ENCODE measurements at regions not wholly inside any gene's neighbourhood (a gene's known extent, or its start where the extent isn't known, plus 50 kb on each side); places are given as distances from the start of the nearest gene placed in this dataset.

- DNase-seq, result no peak
These were observed 187.6 kb upstream of the CXXC4 start for GRCh38 chr4:104682311-104682710.

GRCh38 chr4:104693601-104694201 lies 199.0 kb upstream of the CXXC4 start:
- no peak for DNase-seq

GRCh38 chr4:104716584-104716983 lies 221.9 kb upstream of the CXXC4 start:
- no peak for DNase-seq

DNA sequence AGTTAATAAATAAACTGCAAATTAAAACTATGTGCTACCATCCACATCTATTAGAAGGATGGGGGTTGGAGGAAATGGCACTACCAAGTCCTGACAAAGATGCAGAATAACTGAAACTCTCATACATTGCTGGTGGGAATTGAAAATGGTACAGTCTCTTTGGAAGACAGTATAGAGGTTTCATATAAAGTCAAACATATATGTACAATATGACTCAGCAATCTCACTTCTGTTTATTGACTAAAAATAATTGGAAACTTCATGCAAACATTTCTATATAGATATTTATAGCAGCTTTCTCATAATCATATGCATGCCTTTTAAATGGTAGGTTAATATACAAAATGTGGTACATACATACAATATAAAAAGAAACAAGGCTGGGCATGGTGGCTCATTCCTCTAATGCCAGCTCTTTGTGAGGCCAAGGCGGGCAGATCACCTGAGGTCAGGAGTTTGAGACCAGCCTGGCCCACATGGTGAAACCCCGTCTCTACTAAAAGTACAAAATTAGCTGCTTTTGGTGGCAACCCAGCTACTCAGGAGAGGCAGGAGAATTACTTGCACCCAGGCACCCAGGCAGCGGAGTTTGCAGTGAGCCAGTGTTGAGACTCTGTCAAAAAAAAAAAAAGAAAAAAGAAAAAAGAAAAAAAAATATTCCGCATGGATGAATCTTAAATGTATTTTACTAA lies 225.0 kb upstream of the CXXC4 start:
- DNase-seq, result no peak

GRCh38 chr4:104722467-104722866 lies 227.8 kb upstream of the CXXC4 start:
- no peak for DNase-seq

DNA sequence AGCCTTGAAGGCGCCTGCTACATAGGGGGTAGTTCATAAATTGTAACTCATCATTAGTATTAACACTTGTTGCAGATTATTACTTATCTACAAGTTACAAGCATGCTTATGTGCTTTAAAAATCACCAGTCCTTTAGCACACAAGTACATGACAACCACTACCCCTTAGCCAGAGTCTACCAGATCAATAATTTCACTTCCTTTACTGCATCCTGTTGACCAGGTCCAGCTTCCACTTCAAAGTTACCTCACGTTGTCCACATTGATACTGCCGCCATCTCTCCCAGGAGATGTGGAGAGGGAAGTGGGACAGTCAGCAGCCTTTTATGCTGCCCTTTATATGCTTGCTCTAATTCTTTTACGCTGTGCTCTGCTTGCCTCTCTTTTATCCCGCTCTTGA lies 231.3 kb upstream of the CXXC4 start:
- DNase-seq, result no peak

GRCh38 chr4:104727643-104728042 lies 232.9 kb upstream of the CXXC4 start:
- no peak for DNase-seq

GRCh38 chr4:104728380-104729122 lies 233.9 kb upstream of the CXXC4 start:
- no peak for DNase-seq

- no peak for DNase-seq
These were observed 238.1 kb upstream of the CXXC4 start for GRCh38 chr4:104732766-104733165.

DNA sequence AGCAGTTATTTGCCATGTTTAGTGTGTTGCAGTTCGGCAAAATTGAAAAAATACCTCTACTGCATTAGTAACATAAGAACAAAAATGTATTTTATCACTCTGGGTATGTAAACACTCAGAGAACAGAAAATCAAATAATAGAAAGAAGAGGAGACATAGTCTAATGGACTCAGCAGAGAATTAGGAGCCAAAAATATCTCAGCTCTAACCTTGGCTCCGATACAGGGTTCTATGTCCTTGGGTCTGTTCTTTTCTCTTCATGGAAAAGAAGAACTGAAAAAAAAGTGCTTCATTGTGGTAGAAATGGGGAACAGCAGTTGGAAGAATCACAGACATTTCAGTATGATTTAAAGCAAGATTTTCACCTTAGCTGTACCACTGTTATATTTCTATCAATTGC lies 240.5 kb upstream of the CXXC4 start:
- no peak for DNase-seq

GRCh38 chr4:104740161-104740560 lies 245.5 kb upstream of the CXXC4 start:
- DNase-seq, result no peak

GRCh38 chr4:104743215-104743653 lies 248.5 kb upstream of the CXXC4 start:
- DNase-seq, result no peak

DNA sequence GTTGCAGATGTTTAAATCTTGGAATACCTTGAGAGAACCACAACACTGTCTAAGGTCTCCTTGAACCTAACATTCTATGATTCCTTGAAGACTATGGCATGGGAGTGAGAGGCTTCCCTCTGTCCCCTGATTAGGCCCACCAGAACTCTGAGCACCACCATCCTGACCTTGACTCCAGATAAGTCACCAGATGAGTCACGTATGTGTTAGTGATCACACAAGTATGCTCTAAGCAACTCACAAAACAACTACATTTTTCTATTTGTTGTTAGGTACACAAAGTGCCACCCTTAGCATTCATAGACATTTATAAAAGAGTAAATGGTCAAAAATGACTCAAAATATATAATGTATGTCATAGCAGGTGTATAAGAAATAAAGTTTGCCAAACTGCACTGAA lies 252.9 kb upstream of the CXXC4 start:
- no peak for DNase-seq

GRCh38 chr4:104749062-104749461 lies 254.4 kb upstream of the CXXC4 start:
- no peak for DNase-seq

- DNase-seq, result no peak
These were observed 255.3 kb upstream of the CXXC4 start for GRCh38 chr4:104750008-104750407.

DNA sequence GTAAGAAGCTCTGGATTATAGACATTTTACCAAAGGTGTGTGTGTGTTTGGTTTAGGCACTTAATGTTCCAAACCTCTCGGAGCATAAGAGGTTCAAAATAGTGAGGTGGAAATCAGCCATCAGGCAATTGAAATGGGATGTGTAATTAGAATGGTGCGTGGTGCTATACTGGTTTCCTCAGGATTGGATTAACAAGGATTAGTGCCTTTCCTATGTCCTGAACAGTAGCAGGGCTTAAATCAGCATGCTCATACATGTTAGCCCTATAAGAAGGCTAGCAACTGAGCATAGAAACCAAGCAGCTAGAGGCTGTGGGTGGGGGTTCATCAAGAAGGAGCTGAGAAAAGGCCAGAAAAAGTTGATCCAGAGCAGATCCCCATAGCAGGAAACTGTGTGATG lies 256.8 kb upstream of the CXXC4 start:
- no peak for DNase-seq

- DNase-seq, result no peak
These were observed 257.6 kb upstream of the CXXC4 start for GRCh38 chr4:104752337-104752736.

DNA sequence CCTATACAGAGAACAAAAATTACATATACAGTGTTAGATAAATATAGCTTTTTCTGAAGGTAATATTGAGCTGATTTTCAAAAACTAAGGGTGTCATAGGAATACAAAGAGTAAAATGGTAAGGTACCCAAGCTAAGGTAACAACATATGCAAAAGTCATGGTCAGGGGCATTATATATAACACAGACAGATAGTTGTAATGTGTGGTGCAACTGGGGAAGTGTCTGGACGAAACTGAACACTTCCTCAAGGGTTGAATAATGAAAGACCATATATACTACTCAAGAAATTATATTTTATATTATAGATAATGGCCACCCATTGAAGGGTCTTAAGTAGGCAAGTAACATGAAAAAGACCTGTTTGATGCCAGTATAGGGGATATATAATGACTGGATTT lies 262.1 kb upstream of the CXXC4 start:
- DNase-seq, result no peak

DNA sequence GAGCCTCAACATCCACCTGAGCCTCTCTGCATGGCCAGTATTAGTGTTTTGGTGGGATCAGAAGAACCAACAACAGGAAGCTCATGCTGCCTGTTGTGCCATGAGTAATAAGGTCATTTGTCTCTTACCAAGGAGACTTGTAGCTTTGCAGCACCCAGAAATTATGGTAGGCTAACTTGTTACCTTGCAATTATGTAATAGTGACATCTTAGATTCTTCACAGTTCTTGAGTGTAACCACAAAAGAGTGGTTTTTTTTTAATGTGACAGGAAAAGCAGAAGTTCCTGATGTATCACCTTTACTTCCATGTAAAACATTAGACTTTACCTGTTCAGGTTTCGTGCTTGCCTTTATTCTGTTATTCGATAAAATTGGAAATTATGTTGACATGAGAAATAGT lies 263.9 kb upstream of the CXXC4 start:
- no peak for DNase-seq

- no peak for DNase-seq
These were observed 269.0 kb upstream of the CXXC4 start for GRCh38 chr4:104763554-104764222.

GRCh38 chr4:104766676-104767075 lies 272.0 kb upstream of the CXXC4 start:
- no peak for DNase-seq

GRCh38 chr4:104772849-104773248 lies 278.2 kb upstream of the CXXC4 start:
- DNase-seq, result no peak

DNA sequence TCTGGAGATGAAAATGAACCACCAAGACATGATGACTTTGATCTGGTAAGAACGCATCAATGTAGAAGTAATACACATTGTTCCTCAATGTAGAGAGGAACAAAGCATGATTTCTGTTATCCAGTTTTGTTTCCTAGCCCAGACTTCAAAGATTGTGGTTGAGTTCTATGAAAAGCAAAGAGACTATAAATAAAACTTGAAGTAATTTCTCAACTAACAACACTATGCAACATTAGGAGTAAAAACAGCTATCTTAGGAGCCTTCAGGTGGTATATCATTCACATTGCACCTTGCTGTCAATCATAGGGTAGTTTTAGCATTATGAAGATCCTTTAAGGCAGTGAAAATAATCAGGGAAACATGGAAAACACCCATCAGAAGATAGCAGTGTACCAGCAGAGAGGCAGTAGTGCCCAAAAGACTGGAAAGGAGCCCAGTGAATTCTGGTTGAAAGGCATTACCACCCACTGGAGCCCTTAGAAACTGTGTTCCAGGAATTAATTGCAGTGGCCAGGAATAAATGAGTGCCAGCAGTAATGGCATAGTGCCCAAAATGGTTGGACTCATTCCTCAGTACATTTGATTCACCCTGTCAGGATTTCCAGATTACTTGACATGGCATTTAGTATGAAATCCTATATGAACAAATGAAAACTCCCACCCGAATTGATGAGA lies 300.7 kb upstream of the CXXC4 start:
- no peak for DNase-seq

Data from activated CD8-positive, alpha-beta memory T cell treated with anti-CD3 and anti-CD28 coated beads, Interleukin-2, amount 50 U/mL, for 4 hours (primary cell).